Parathyroid adenoma (tissue), 2 donors: ENCODE measurements at regions not wholly inside any gene's neighbourhood (a gene's known extent, or its start where the extent isn't known, plus 50 kb on each side); places are given as distances from the start of the nearest gene placed in this dataset.

Experiments
- H2AFZ ChIP-seq: fragments of 300-600 bp; sonication (generic); one replicate; pipeline ENCODE4 v1.7.0; 2017; ENCODE audit warnings: antibody characterized with exemption, mild to moderate bottlenecking
- H3K27ac ChIP-seq: fragments of 300-600 bp; sonication (generic); one replicate; pipeline ENCODE4 v1.7.0; 2017
- H3K27me3 ChIP-seq: fragments of 300-600 bp; sonication (generic); one replicate; pipeline ENCODE4 v1.7.0; 2017; ENCODE audit warnings: low read length; ENCODE audit not compliant: control insufficient read depth, insufficient read depth
- H3K36me3 ChIP-seq: fragments of 300-600 bp; sonication (generic); one replicate; pipeline ENCODE4 v1.7.0; 2017; ENCODE audit warnings: low read length; ENCODE audit not compliant: control insufficient read depth, insufficient read depth
- H3K4me1 ChIP-seq: fragments of 300-600 bp; sonication (generic); one replicate; pipeline ENCODE4 v1.7.0; 2017; ENCODE audit warnings: control low read depth
- H3K4me2 ChIP-seq: fragments of 300-600 bp; sonication (generic); one replicate; pipeline ENCODE4 v1.7.0; 2017; ENCODE audit warnings: low read length
- H3K4me3 ChIP-seq: fragments of 300-600 bp; sonication (generic); one replicate; pipeline ENCODE4 v1.7.0; 2017; ENCODE audit warnings: low read depth, low read length
- H3K79me2 ChIP-seq: fragments of 300-600 bp; sonication (generic); one replicate; pipeline ENCODE4 v1.7.0; 2017; ENCODE audit warnings: control low read depth
- H3K9ac ChIP-seq: fragments of 300-600 bp; sonication (generic); one replicate; pipeline ENCODE4 v1.7.0; 2017; ENCODE audit warnings: mild to moderate bottlenecking
- H3K9me3 ChIP-seq: fragments of 300-600 bp; sonication (generic); one replicate; pipeline ENCODE4 v1.7.0; 2017; ENCODE audit warnings: low read length; ENCODE audit not compliant: control insufficient read depth
- TF ChIP-seq, protein P1 (sequence below): fragments of 300-600 bp; sonication (generic); IDR thresholded peaks from one replicate; pipeline ENCODE4 v1.7.0; 2017; ENCODE audit warnings: antibody characterized with exemption, mild to moderate bottlenecking
- donor health status: primary hyperparathyroidism.

DNA sequence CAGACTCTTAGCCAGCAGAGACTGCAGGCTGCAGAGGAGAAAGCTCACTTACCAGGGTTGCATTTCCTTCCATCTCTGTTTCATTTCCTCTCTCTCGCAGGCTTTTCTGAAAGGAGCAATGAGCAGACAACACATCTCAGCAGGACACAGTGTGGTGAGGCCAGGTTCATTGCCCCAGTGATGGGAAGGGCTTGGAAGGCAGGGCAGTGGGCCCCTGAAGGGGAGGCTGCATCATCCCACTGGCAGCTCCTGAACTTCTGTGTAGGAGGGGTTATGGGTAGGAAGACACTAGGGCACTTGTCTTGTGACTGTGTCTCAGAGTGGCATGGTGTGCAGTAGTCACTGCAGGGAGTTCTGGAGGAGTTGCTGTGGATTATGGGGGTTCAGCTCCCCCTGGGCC, 246.8 kb downstream of the QKI start:
- TF ChIP-seq, protein P1, sequence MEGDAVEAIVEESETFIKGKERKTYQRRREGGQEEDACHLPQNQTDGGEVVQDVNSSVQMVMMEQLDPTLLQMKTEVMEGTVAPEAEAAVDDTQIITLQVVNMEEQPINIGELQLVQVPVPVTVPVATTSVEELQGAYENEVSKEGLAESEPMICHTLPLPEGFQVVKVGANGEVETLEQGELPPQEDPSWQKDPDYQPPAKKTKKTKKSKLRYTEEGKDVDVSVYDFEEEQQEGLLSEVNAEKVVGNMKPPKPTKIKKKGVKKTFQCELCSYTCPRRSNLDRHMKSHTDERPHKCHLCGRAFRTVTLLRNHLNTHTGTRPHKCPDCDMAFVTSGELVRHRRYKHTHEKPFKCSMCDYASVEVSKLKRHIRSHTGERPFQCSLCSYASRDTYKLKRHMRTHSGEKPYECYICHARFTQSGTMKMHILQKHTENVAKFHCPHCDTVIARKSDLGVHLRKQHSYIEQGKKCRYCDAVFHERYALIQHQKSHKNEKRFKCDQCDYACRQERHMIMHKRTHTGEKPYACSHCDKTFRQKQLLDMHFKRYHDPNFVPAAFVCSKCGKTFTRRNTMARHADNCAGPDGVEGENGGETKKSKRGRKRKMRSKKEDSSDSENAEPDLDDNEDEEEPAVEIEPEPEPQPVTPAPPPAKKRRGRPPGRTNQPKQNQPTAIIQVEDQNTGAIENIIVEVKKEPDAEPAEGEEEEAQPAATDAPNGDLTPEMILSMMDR = no peak

DNA sequence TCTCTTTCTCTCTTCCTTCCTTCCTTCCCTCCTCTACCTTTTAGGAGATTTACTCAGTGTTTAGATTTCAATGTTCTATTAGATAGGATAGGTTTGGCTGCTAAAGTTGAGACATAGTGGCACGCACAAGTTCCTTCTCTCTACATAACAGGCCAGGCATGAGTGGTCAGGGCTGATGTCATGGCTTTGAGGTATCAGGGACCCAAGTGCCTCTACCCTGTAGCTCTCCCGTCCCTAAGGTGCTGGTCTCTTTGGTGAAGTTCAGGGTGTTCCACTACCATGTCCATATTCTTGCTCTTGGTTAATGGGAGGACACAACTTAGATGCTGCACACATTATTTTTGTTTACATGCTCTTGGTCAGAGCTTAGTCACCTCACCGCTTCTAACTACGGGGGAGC, 245.3 kb downstream of the QKI start:
- TF ChIP-seq, protein P1 = no peak
- Histone ChIP-seq H3K27me3 (no peaks in the 10 kb centered on the region), H3K79me2 (no peaks in the 10 kb centered on the region), H3K36me3 (no peaks in the 10 kb centered on the region), H3K4me2 (no peak overlapping the region), H3K9ac (no peak overlapping the region), H3K27ac (no peak overlapping the region), H3K4me1 (no peaks in the 10 kb centered on the region), H3K4me3 (no peak overlapping the region), H2AFZ (no peak overlapping the region), H3K9me3 (peaks cover 3% of the 10 kb centered on the region)

More for the DNA sequence above, 246.8 kb downstream of the QKI start:
- Histone ChIP-seq H3K4me2 (no peak overlapping the region), H3K9ac (no peak overlapping the region), H3K9me3 (peaks cover 3% of the 10 kb centered on the region), H3K4me1 (no peaks in the 10 kb centered on the region), H3K79me2 (no peaks in the 10 kb centered on the region), H3K27ac (no peak overlapping the region), H3K27me3 (no peaks in the 10 kb centered on the region), H2AFZ (no peak overlapping the region), H3K36me3 (no peaks in the 10 kb centered on the region), H3K4me3 (no peak overlapping the region)

DNA sequence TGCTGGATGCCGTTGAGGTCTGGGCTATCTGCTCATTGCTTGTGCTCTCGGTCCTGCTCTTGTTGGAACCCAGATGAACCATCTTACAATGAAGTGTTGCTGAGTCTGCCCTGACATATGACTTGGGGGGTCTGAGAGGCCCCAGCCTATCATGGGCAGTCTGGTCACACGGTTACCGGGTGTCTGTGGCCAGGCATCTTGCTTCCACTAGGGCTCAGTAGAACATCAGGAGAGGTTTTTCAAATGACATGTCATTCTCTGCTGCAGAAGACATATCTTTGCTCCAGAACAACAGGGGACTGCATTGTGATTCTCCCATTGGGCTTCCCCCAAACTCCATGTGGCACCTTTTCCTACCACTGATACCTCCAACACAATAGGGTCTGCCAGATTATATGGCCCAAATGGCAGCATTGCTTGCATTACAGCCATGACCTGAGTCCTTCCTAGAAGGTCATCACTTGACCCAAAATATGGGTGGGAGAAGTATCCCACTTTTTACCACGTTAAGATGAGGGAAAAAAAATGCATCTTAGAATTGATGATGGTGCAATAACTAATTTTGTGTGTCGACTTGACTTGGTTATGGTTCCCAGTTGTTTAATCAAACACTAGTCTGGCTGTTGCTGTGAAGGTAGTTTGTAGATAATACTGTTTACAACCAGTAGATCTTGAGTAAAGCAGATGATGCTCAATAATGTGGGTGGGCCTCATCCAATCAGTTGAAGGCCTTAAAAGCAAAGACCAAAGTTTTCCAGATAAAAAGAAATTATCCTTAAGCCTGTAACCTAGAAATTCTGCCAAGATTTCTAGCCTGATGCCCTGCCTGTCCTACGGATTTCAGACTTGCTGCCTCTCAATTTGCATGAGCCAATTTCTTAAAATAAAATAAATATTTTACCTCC, 241.0 kb downstream of the QKI start:
- Histone ChIP-seq H3K4me3 (no peak overlapping the region), H3K4me1 (no peaks in the 10 kb centered on the region), H2AFZ (no peak overlapping the region), H3K9ac (no peak overlapping the region), H3K27ac (no peak overlapping the region), H3K27me3 (no peaks in the 10 kb centered on the region), H3K79me2 (no peaks in the 10 kb centered on the region), H3K36me3 (no peaks in the 10 kb centered on the region), H3K4me2 (no peak overlapping the region), H3K9me3 (peaks cover 3% of the 10 kb centered on the region)
- TF ChIP-seq, protein P1 = no peak

DNA sequence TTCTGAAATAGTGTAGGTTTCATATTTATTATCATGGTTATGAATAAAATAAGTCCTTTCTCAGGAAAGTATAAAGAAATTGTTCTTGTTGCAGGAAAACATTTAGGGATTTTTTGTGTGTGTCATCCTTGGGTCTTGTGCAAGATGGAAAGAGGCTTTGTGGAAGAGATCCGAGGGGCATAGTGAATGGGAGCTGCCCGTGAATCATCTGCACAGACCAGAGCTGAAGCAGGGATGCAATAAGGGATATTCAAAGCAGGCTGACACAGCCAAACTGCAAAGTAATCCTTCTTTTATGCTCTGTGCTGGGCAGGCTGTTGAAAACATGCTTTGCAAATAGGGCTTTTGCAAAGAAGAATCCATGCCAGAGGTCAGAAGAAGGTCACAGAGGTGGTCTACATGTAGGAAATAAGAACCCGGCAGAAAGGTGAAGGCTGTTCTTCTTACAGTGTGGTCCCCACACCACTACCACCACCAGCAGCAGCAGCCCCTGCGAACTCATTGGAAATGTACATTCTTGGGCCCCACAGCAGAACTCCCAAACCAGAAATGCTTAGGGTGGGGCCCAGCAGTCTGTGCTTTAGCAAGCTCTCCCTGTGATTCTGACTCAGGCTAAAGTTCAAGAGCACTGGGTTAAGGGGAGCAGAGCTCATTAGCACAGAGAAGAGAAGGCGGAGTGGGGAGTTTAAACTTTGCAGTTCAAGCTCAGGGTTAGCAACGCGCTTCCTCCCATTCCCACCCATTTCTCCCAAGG, 237.6 kb downstream of the QKI start:
- H3K4me3 ChIP-seq = no peak overlapping the region
- H3K4me1 ChIP-seq = no peaks in the 10 kb centered on the region
- no peak overlapping the region for H3K27ac ChIP-seq
- H3K4me2 ChIP-seq = no peak overlapping the region
- TF ChIP-seq, protein P1 = no peak
- H3K36me3 ChIP-seq = no peaks in the 10 kb centered on the region
- H2AFZ ChIP-seq = no peak overlapping the region
- no peaks in the 10 kb centered on the region for H3K79me2 ChIP-seq
- no peaks in the 10 kb centered on the region for H3K27me3 ChIP-seq
- no peaks in the 10 kb centered on the region for H3K9me3 ChIP-seq
- no peak overlapping the region for H3K9ac ChIP-seq
